Activated CD4-positive, alpha-beta T cell treated with anti-CD3 and anti-CD28 coated beads, Interleukin-2, amount 50 U/mL, for 48 hours (primary cell): ENCODE measurements at regions not wholly inside any gene's neighbourhood (a gene's known extent, or its start where the extent isn't known, plus 50 kb on each side); places are given as distances from the start of the nearest gene placed in this dataset.

Source experiments
- DNase-seq, 2 experiments: peaks; one replicate each; pipeline ENCODE4 v3.0.0-alpha.2; 2020

DNA sequence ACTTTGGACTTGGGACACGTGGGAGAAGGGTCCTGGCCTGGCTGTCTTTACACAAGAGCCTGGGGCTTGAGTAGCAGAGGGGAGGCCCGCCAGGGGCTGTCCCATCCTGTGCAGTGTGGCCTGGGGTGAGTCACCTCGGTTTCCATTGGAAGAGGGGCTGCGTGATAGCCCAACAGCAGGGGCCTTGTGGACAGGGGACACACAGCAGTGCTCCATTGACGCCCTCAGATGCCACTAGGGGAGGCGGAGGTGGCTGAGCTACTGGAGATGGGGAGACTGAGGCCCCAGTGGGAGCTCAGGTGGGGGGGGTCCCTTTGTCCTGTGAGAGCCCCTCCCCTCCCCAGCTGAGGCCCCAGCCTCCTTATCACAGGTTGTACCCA lies 50.0 kb upstream of the RNU6ATAC start:
- DNase-seq = no peak

DNA sequence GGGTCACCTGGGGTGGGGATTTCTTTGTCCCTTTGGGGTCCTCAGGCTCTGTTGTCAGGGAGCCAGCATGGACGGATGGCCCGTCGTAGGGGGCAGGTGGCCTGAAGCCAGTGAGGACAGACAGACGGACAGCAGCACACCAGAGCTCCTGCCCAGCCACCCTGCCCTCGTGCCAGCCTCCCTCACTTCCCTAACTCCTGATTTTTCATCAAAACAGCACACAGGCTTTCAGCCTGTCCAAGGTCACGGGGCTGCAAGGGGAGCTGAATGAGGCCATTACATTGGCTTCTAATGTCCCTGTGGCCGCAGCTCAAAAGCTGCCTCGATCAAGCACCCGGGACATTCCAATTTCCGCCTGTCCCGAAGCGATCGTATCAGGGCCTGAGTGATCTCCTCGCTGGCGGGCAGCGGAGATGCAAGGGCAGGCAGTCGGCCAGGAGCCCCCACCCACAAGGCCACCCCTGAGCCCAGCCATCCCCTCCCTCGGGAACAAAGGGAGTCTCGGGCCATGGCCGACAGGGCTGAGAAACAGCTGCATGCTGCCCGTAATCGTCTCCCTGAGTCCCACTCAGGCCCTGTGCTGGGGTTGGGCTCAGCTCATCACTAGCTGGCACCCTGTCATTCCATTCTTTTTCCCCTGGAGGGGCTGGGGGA lies 50.5 kb upstream of the RNU6ATAC start:
- DNase-seq = no peak

GRCh38 chr9:134215420-134215698 lies 51.0 kb upstream of the RNU6ATAC start:
- no peak for DNase-seq

DNA sequence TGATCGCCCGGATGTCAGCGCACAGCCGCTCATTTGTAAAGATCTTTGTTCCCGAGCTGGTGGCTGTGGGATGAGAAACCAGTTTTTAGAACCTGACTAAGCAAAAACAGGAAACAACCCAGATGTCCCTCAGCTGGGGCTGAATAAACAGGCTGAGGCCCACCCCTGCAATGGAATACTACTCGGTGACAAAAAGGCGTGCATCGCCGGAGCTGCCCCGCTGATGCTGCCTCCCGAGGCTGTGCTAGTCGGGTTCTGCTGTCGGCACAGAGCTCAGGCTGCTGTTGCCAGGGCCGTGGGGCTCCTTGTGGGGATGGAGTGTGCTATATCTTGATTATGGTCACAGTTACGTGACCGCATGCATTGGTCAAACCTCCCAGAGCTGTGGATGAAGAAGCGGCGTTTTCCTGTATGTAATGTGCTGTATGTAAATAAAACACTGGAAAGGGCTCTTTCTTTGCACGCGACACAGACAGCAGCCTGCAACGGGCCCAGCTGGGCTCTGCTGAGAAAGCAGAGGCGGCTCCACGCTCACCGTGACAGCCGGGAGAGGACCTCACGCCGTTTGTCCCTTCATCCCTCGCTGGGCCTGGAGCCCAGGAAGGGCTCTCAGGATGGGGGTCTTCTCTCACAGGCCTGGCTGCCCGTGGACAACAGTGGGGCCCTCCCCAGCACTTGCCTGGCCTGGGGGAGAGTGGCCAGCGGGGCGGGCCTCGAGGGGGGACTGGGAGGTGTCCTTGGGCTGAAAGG lies 51.5 kb upstream of the RNU6ATAC start:
- no peak for DNase-seq

DNA sequence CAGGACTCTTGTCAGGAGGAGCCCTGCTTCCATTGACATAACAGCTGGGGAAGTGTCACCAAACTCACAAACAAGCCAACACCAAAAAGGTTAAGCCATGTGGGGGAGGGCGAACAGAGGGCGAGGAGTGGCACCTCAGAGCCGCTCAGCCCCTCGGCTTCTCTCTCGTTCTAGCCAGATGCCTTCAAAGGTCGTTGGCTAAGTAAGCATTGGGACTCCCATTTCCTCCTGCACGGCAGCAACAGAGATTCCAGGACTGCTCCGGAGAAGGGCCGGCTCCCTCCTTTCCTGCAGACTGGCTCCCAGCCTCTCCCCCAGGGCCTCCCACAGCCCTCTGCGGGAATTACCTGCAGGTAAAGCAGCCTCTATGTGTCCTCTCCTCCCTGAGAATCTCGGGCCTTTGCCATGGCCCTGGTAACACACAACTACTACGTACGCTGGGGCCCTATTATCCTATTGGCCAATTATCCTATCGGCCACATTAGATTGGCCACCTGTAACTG lies 52.1 kb upstream of the RNU6ATAC start:
- no peak for DNase-seq

DNA sequence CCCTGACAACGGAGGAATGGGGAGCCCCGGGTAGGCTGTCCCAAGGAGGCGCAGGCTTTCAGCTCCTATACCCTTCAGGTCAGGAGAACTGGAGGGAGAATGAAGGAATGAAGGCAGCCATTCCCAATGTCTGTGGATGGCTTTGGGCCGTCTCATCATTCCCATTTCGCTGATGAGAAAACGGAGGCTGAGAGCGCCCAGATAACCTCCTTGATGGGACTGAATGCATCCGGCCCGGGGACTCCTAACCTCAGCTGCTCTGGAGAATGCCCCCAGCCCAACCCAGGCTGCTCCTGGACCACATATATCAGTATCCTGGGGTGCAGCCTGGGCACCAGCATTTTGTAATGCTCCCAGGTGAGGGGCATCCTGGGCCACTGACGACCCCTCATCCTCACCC lies 52.6 kb upstream of the RNU6ATAC start:
- DNase-seq = no peak

DNA sequence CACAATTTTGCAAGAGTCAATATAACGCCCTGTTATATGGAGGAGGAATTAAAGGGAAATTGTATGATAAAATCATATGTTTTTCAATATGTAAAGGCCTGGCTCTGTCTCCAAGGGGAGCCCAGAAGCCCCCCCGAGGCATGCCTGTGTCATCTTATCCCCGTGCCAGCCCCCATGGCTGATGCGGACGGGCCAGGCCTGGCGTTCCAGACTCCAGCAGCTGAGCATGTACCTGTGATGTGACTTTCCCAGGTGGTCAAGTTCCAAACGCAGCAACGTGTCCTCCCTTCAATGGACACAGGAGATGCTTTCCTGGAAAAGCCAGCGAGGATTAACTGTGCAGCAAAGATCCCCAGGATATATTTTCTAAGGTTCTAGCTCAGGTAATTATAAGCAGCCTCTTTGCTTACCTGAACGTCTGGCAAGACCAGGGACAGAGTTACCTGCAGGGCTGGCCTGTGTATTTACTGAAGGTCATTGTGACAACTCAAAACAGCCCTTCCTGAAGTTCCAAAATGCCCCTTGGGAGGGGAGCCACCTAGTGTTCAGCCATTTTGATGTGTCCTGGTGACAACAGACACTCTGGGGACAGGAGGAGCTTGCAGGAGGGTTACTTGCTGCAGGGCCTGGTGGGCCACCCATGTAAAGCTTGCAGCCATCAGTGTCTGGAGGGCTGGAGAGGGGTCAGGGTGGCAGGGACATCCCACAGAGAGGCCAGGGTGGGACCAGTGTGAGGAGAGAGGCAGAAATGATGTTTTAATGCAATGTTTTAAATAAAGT lies 53.3 kb upstream of the RNU6ATAC start:
- no peak for DNase-seq

DNA sequence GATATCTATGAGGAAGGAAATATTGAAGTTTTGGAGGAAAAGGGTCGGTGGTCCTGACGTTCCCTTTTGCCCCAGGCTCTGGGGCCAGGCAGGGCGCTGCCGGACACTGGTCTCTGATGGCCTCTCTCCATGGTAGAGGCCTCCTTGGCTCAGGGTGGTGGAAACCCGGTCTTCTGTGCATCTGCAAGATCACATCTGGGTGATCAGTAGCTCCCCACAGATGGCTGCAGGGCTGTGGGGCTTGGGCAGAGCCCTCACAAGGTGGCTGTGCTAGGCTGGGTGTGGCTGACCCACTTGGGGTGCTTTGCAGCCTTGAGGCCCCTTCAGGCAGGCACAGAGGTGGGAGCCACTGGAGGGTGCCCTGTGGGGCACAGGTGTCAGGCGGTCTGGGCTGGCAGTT lies 53.9 kb upstream of the RNU6ATAC start:
- DNase-seq = no peak

DNA sequence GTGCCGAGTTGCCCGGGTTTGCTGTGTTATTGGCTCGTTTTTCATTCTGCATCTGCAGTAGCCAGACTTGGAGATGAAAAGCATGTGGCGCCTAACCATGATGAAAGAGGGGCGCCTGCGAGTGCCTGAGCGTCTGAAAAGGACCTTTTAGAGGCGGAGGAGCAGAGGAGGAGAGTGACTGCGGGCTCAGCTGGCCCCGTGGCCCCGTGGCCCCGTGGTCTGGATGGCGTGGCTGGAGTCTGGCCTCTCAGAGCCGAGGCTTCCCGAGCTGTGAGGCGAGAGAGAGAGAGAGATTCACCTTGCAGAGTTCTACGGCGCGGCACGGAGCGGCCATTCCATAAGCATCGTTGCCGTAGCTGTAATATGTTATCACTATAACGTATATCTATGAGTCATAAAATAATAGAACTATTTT lies 55.3 kb upstream of the RNU6ATAC start:
- no peak for DNase-seq

DNA sequence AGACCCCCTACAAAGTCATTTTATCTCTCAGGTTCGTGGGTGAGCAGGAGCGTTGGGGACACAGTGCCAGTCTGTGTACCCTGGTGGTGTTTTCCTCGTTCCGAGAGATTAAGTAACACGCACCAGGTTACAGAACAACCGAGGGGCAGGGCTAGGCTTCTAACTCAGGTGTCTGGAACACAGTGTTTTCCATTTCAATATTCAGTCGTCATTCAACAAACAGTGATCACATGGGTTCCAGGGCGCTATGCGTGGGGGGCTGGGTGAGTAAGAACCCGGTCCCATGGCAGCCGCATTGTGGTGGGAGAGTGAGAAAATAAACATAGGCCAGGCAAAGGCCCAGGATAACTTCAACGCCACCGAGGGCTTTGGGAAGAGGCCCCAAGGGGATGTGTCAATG lies 55.9 kb upstream of the RNU6ATAC start:
- DNase-seq = no peak

DNA sequence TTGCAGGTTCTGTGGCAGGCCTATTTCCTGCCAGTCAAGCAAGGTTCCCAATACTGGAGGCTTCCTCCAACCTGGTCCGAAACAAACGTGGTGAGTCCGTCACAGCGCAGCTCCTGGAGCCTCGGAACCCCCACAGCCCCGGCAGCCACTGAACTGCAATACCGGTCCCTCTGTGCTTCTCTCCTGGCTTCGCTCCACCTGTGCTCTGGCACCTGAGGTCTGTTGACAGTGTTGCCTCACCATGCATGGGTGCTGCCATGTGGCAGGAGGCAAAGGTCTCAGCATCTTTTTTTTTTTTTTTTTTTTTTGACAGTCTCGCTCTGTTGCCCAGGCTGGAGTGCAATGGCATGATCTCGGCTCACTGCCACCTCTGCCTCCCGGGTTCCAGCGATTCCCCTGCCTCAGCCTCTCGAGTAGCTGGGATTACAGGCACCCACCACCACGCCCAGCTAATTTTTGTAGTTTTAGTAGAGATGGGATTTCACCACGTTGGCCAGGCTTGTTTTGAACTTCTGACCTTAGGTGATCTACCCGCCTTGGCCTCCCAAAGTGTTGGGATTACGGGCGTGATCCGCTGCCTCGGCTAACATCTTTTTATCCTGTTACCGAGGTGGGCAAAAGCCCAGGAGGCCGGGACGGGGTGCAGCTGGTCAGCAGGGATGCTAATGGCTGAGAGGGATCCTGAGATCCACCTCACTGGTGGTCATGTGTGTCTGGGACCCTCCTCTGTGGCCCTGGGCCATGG lies 57.1 kb upstream of the RNU6ATAC start:
- DNase-seq = no peak

- no peak for DNase-seq
Measured at GRCh38 chr9:134222018-134222573, 57.7 kb upstream of the RNU6ATAC start.

DNA sequence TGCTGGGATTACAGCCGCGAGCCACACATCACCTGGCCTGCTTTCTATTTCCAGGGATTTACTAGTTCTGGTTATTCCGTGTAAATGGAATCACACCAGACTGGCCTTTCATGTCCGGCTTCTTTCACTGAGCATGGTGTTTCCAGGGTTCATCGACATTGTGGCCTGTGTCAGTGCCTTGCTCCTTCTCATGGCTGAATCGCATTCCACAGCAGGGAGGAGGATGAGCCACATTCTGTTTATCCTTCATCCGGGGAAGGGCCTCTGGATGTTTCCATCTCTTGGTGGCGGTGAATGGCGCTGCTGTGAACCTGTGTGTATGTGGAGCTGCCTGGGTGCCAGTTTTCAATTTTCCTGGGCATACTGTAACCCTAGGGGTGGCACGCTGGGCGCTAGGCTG lies 58.7 kb upstream of the RNU6ATAC start:
- no peak for DNase-seq

DNA sequence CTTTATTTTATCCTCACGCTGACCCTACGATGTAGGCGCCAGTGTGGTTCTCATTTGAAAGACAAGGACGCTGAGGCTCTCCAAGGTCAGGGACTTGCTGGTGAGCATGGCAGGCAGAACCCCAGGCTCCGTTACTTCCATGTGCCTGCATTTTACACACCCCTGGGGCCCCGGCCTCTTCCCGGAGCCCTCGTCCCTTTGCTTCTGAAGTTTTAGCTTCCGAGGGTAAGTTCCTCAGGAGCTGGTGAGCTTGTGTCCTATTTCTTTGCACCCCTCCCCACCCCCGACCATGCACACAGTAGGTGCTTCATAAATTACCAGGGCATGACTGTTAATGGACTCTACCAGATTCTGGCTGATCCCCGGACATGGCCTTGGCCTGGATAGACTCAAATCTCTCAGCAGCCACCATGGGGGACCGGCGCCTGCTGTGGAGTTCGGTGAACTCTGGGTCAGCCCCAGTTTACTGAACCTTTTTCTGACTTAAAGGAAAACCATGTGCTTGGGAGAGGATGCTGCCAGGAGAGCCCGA lies 59.3 kb upstream of the RNU6ATAC start:
- no peak for DNase-seq

- no peak for DNase-seq
Measured at GRCh38 chr9:134224127-134224526, 59.8 kb upstream of the RNU6ATAC start.

GRCh38 chr9:134224567-134225093 lies 60.3 kb upstream of the RNU6ATAC start:
- DNase-seq = no peak

- DNase-seq = no peak
Measured at GRCh38 chr9:134225186-134225585, 60.8 kb upstream of the RNU6ATAC start.

GRCh38 chr9:134225816-134226215 lies 61.5 kb upstream of the RNU6ATAC start:
- DNase-seq = no peak

GRCh38 chr9:134226221-134226930 lies 62.0 kb upstream of the RNU6ATAC start:
- DNase-seq = no peak

DNA sequence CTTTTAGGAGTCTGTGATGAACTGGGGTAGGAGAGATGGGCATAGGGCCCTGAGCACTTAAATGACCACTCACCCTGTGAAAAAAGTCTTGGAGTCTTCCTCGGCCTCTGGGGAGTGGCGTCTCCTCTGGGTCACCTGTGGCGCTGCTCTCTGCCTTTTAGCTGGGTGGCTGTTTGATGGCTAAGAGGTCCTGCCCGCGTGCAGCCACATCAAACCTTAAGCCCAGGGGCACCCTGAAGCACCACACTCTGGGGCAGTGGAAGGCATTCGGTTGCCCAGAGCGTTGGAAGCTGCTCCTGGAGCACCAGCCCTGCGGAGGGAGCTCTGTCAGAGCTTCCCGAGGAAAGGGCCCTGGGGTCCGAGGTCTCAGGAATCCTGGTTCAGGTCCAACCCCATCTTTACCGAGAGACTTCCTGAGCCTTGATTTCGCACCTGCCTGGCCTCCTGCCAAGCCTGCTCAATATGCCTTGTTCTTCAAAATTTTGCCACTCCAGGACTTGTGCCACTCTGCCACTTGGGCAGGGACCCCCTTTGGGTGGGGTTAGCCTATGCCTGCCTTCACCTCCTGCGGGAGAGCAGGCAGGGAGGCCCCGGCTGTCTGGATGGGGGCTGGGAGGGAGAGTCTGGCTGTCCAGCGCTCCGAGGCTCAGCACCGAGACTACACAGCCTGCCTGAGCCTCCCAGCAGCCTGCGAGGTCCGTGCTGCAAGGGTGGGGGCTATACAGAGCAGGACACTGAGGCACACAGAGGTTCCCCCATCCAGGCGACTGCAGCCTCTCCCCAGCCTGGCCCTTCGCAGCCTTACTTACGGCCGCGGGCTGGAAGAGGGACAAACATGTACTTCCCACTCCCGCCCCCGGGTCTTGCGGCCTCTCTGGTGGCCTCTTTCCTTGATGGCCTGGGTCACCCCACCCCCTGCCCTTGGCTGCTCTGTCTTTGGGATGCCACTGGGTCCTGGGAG lies 63.4 kb upstream of the RNU6ATAC start:
- no peak for DNase-seq

DNA sequence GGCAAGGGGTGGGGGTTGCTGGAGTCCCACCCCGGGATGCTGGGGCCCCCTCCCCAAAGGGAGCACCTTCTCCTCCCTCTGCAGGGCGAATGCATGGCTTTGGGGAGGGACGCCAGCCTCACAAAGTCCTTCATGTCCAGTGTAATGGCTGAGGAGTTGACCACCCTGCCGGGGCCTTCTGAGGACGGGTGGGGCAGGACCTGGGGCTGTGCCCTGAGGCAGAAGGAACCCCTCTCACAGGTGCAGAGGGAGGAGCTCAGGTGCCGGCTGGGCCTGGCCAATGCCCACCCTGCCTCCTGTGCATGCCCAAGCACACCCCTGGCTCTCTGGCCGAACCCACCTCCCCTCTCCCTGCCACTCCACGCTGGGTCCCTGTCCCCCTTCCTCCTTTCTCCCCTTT lies 64.3 kb upstream of the RNU6ATAC start:
- DNase-seq = no peak
